Gastrocnemius medialis (tissue), 4 donors: ENCODE measurements at regions not wholly inside any gene's neighbourhood (a gene's known extent, or its start where the extent isn't known, plus 50 kb on each side); places are given as distances from the start of the nearest gene placed in this dataset.

Source experiments
- POLR2A ChIP-seq, 2 donors: fragments of 450-650 bp; IDR thresholded peaks; one replicate each; pipeline ENCODE4 v1.6.1; 2017; ENCODE audit warnings: antibody characterized with exemption in 2 of 2, mild to moderate bottlenecking in 2 of 2, moderate library complexity in 2 of 2
- TF ChIP-seq, protein P1 (sequence below), 5 experiments: fragments of 450-650 bp in 3 of 5; fragments of 200-600 bp in 2 of 5; sonication (generic) in 2 of 5; IDR thresholded peaks in 4 of 5; conservative IDR thresholded peaks in 1 of 5; 1 replicate in 4 of 5; 2 replicates in 1 of 5; pipeline ENCODE4 v1.5.1; 2016 to 2019; ENCODE audit warnings: antibody characterized with exemption in 5 of 5, mild to moderate bottlenecking in 3 of 5, moderate library complexity in 3 of 5

GRCh38 chr4:187276736-187277408 is 553.2 kb upstream of the FAT1 start:
- TF ChIP-seq, protein P1, sequence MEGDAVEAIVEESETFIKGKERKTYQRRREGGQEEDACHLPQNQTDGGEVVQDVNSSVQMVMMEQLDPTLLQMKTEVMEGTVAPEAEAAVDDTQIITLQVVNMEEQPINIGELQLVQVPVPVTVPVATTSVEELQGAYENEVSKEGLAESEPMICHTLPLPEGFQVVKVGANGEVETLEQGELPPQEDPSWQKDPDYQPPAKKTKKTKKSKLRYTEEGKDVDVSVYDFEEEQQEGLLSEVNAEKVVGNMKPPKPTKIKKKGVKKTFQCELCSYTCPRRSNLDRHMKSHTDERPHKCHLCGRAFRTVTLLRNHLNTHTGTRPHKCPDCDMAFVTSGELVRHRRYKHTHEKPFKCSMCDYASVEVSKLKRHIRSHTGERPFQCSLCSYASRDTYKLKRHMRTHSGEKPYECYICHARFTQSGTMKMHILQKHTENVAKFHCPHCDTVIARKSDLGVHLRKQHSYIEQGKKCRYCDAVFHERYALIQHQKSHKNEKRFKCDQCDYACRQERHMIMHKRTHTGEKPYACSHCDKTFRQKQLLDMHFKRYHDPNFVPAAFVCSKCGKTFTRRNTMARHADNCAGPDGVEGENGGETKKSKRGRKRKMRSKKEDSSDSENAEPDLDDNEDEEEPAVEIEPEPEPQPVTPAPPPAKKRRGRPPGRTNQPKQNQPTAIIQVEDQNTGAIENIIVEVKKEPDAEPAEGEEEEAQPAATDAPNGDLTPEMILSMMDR (IDR thresholded peaks at IDR 0.05 in 4 of 5, conservative IDR thresholded peaks at IDR 0.05 in 1 of 5): no peak
- no peak for TF ChIP-seq POLR2A (IDR thresholded peaks at IDR 0.05)
